Transverse colon (tissue), 4 donors: ENCODE measurements at regions not wholly inside any gene's neighbourhood (a gene's known extent, or its start where the extent isn't known, plus 50 kb on each side); places are given as distances from the start of the nearest gene placed in this dataset.

Experiments
- DNase-seq: peaks from one replicate; pipeline ENCODE4 v3.0.0-alpha.2; 2019
- H3K27ac ChIP-seq, 4 donors: fragments of 200-600 bp; sonication (generic); 2 replicates each; pipeline ENCODE4 v1.5.1; 2016 to 2018; ENCODE audit warnings: inconsistent platforms in 4 of 4
- H3K27me3 ChIP-seq: fragments of 200-600 bp; sonication (generic); 2 replicates; pipeline ENCODE4 v1.5.1; 2017; ENCODE audit warnings: inconsistent platforms
- H3K36me3 ChIP-seq, 4 donors: fragments of 200-600 bp; sonication (generic); 2 replicates each; pipeline ENCODE4 v1.5.1; 2017 to 2019; ENCODE audit warnings: inconsistent platforms in 4 of 4
- H3K4me1 ChIP-seq, 4 donors: fragments of 200-600 bp; sonication (generic); 2 replicates each; pipeline ENCODE4 v1.5.1; 2017 to 2020; ENCODE audit warnings: inconsistent platforms in 4 of 4
- H3K4me3 ChIP-seq, 4 donors: fragments of 200-600 bp; sonication (generic); 1 replicate in 1 of 4; 2 replicates in 3 of 4; pipeline versions ENCODE4 v1.5.1 to v1.6.1; 2017 to 2019; ENCODE audit warnings: inconsistent platforms in 4 of 4
- H3K9me3 ChIP-seq, 2 donors: fragments of 200-600 bp; sonication (generic); 2 replicates each; pipeline ENCODE4 v1.5.1; 2017 to 2019; ENCODE audit warnings: inconsistent platforms in 2 of 2
- EP300 ChIP-seq: sonication (generic); formaldehyde crosslinking; IDR thresholded peaks from one replicate; pipeline ENCODE4 v1.6.1; 2017; ENCODE audit warnings: antibody characterized with exemption, low read depth
- POLR2A ChIP-seq: fragments of 450-650 bp; IDR thresholded peaks from one replicate; pipeline ENCODE4 v1.6.1; 2016; ENCODE audit warnings: antibody characterized with exemption, mild to moderate bottlenecking, moderate library complexity
- POLR2AphosphoS5 ChIP-seq, 3 donors: sonication (generic); formaldehyde crosslinking; IDR thresholded peaks; one replicate each; pipeline ENCODE4 v1.6.1; 2016; ENCODE audit warnings: antibody characterized with exemption in 3 of 3
- WGBS, 2 donors: methylation state at CpG; one replicate each; pipeline ENCODE4 v1.1.5; 2018; ENCODE audit warnings: low coverage in 1 of 2; 5-methylcytosine and 5-hydroxymethylcytosine counted together
- in situ Hi-C, 4 donors: fragments of 200-750 bp; cut with MboI; loops; one replicate each; pipeline versions ENCODE4 v1.15.0 to v1.15.1; 2017; ENCODE audit warnings: low sequenced_read_pairs in 3 of 4, low pct_ligation_motif_present in 1 of 4, low pct_unique_long_range_greater_than_20kb in 1 of 4
- intact Hi-C: fragments of 100-400 bp; cut with DNase I; formaldehyde crosslinking; loops from one replicate; pipeline ENCODE4 v1.15.1; 2023; ENCODE audit warnings: low total_unique reads
- TF ChIP-seq, protein P1 (sequence below), 5 experiments: fragments of 200-600 bp in 3 of 5; fragments of 450-650 bp in 2 of 5; sonication (generic) in 3 of 5; IDR thresholded peaks; 1 replicate in 2 of 5; 2 replicates in 3 of 5; pipeline ENCODE4 v1.5.1; 2016 to 2017; ENCODE audit warnings: antibody characterized with exemption in 5 of 5, inconsistent platforms in 3 of 5, mild to moderate bottlenecking in 2 of 5, moderate library complexity in 1 of 5

DNA sequence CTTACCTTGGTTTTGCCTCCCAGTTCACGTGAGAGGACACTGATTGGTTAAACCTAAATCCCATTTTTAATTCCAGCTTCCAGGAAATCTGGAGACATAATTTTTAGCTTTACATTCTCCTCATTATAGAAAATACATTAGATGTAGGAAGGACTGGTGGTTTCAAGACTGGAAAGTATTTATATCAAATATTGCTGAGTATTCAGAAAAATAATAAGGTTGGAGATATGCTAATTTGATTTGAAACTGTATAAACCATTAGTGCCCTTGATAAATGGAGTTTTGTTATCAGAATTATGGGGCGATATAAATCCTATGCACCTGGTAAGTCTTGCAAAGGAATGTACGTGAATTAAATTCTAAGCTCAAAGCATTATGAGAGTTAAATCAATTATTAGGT is 218.0 kb upstream of the ADGRL4 start:
- WGBS, 2 donors, result 77 to 85% methylated on average over 3 of the region's 3 CpGs
- intact Hi-C loops (no loop called here), in situ Hi-C loops (no loop called here)
- no peaks in the 10 kb centered on the region for H3K36me3 ChIP-seq
- no peaks in the 10 kb centered on the region for H3K4me1 ChIP-seq
- no peak overlapping the region for H3K27ac ChIP-seq
- H3K9me3 ChIP-seq, result peaks cover 0 to 4% of the 10 kb centered on the region in 2 donors
- TF ChIP-seq, protein P1, sequence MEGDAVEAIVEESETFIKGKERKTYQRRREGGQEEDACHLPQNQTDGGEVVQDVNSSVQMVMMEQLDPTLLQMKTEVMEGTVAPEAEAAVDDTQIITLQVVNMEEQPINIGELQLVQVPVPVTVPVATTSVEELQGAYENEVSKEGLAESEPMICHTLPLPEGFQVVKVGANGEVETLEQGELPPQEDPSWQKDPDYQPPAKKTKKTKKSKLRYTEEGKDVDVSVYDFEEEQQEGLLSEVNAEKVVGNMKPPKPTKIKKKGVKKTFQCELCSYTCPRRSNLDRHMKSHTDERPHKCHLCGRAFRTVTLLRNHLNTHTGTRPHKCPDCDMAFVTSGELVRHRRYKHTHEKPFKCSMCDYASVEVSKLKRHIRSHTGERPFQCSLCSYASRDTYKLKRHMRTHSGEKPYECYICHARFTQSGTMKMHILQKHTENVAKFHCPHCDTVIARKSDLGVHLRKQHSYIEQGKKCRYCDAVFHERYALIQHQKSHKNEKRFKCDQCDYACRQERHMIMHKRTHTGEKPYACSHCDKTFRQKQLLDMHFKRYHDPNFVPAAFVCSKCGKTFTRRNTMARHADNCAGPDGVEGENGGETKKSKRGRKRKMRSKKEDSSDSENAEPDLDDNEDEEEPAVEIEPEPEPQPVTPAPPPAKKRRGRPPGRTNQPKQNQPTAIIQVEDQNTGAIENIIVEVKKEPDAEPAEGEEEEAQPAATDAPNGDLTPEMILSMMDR (IDR thresholded peaks at IDR 0.05), result no peak
- no peak for TF ChIP-seq EP300
- no peak for TF ChIP-seq POLR2AphosphoS5 (IDR thresholded peaks at IDR 0.05)
- TF ChIP-seq POLR2A, result no peak
- no peaks in the 10 kb centered on the region for H3K27me3 ChIP-seq
- H3K4me3 ChIP-seq, result no peak overlapping the region
- no peak for DNase-seq

DNA sequence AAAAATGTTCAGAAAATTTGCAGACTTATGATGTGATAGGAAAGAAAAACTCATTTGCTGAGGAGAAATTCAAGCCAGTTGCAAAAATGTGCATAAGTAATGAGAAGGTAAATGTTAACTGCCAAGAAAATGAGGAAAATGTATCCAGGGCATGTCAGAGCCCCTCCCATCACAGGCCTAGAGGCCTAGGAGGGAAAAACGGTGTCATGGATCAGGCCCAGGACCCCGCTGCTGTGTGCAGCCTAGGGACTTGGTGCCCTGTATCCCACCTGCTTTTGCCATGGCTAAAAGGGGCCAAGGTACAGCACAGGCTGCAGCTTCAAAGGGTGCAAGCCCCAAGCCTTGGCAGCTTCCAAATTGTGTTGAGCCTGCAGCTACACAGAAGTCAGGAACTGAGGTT is 214.0 kb upstream of the ADGRL4 start:
- intact Hi-C loops (no loop called here), in situ Hi-C loops (no loop called here)
- H3K9me3 ChIP-seq, result peaks cover 0 to 4% of the 10 kb centered on the region in 2 donors
- DNase-seq, result no peak
- no peak for TF ChIP-seq POLR2AphosphoS5 (IDR thresholded peaks at IDR 0.05)
- TF ChIP-seq EP300, result no peak
- no peak for TF ChIP-seq POLR2A
- TF ChIP-seq, protein P1 (IDR thresholded peaks at IDR 0.05), result no peak
- H3K4me3 ChIP-seq, result no peak overlapping the region
- H3K27me3 ChIP-seq, result no peaks in the 10 kb centered on the region
- H3K36me3 ChIP-seq, result no peaks in the 10 kb centered on the region
- WGBS, 2 donors, result 66 to 79% methylated on average over 2 of the region's 2 CpGs
- H3K27ac ChIP-seq, result no peak overlapping the region
- H3K4me1 ChIP-seq, result no peaks in the 10 kb centered on the region

DNA sequence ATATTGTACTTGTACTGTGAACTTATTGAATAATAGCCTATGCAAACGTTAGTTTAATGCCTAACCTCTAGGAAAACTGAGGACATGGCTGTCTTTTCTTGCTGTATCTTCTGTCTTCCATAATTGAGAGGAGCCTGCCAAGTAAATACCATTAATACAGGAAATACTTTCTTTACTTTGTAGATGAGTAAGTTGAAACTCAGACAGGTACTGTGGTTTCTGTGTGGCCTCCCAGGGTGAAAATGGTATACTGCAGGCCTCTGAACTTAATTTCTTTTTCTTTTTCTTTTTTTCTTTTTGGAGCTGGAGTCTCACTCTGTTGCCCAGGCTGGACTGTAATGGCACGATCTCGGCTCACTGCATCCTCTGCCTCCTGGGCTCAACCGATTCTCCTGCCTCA is 208.8 kb upstream of the ADGRL4 start:
- Histone ChIP-seq H3K9me3 (no peaks in the 10 kb centered on the region), H3K4me3 (no peak overlapping the region), H3K4me1 (no peaks in the 10 kb centered on the region), H3K36me3 (no peaks in the 10 kb centered on the region), H3K27ac (no peak overlapping the region), H3K27me3 (no peaks in the 10 kb centered on the region)
- DNase-seq, result no peak
- TF ChIP-seq EP300, result no peak
- TF ChIP-seq, protein P1 (IDR thresholded peaks at IDR 0.05), result no peak
- TF ChIP-seq POLR2AphosphoS5 (IDR thresholded peaks at IDR 0.05), result no peak
- no peak for TF ChIP-seq POLR2A
- in situ Hi-C loops (no loop called here), intact Hi-C loops (no loop called here)
- 50 to 77% methylated on average over 1 to 4 of the region's 4 CpGs for WGBS, 2 donors

DNA sequence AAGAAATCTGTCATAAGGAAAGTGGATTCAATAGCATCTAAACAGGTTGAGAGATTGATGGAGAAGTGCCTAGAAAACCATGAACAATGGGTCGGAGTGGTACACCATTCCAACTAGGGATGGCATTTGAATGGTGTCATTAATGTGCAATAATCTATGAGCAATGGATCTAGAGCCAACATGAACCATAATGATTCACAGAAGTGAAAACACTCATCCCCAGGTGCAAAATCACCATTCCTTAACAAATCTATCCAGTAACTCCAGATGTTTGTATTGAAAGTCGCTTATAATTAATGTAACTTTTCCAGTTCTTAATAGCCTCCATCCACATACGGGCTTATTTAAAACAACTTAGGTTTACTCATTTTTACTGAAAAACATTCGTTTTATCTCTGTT is 201.3 kb upstream of the ADGRL4 start:
- intact Hi-C loops (no loop called here), in situ Hi-C loops (no loop called here)
- WGBS, 2 donors, result 69 to 76% methylated on average over 4 of the region's 4 CpGs
- Histone ChIP-seq H3K27ac (no peak overlapping the region), H3K9me3 (no peaks in the 10 kb centered on the region), H3K27me3 (no peaks in the 10 kb centered on the region), H3K36me3 (no peaks in the 10 kb centered on the region), H3K4me3 (no peak overlapping the region), H3K4me1 (no peaks in the 10 kb centered on the region)
- no peak for DNase-seq
- TF ChIP-seq POLR2A (no peak), POLR2AphosphoS5 (IDR thresholded peaks at IDR 0.05) (no peak)

DNA sequence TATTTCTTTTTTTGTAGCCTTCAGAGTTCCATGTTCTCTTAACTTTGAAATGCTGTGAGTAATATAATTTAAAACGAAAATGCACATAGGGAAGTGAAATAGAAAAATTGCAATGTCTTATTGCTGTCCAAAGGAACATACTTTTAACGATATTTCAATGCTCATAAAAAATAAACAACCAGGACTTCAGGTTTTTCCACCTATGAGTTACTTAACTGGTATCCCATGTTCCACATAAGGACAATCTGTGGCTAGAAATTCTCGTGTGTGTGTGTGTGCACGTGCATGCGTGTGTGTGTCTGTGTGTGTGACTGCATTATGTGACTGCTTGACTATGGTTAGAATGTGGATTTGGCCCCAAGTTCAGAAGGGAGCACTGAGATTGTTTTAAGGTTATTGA is 200.8 kb upstream of the ADGRL4 start:
- Histone ChIP-seq H3K36me3 (no peaks in the 10 kb centered on the region), H3K4me3 (no peak overlapping the region), H3K27ac (no peak overlapping the region), H3K27me3 (no peaks in the 10 kb centered on the region), H3K9me3 (no peaks in the 10 kb centered on the region), H3K4me1 (no peaks in the 10 kb centered on the region)
- in situ Hi-C loops, result no loop called here
- WGBS, 2 donors, result 55 to 64% methylated on average over 1 to 5 of the region's 5 CpGs
- DNase-seq, result no peak
- TF ChIP-seq POLR2A (no peak), POLR2AphosphoS5 (IDR thresholded peaks at IDR 0.05) (no peak), EP300 (no peak)
- intact Hi-C loops, result no loop called here
